SJCRH30 (cell line): ENCODE measurements at regions not wholly inside any gene's neighbourhood (a gene's known extent, or its start where the extent isn't known, plus 50 kb on each side); places are given as distances from the start of the nearest gene placed in this dataset.

Experiments used
- DNase-seq, 2 experiments: peaks; one replicate each; pipeline ENCODE4 v3.0.0-alpha.2; 2015 to 2020
- H3K27ac ChIP-seq: fragments of 250-450 bp; sonication (Bioruptor Pico); 2 replicates; pipeline ENCODE4 v1.5.1; 2020; ENCODE audit warnings: mild to moderate bottlenecking, moderate library complexity
- H3K27me3 ChIP-seq: fragments of 250-450 bp; sonication (Bioruptor Pico); 2 replicates; pipeline ENCODE4 v1.5.1; 2020; ENCODE audit warnings: mild to moderate bottlenecking, moderate library complexity
- H3K36me3 ChIP-seq: fragments of 250-450 bp; sonication (Bioruptor Pico); 2 replicates; pipeline ENCODE4 v1.5.1; 2020; ENCODE audit warnings: mild to moderate bottlenecking, moderate library complexity
- H3K4me1 ChIP-seq: fragments of 250-450 bp; sonication (Bioruptor Pico); 2 replicates; pipeline ENCODE4 v1.5.1; 2020; ENCODE audit warnings: mild to moderate bottlenecking, moderate library complexity
- H3K4me3 ChIP-seq: fragments of 250-450 bp; sonication (Bioruptor Pico); 2 replicates; pipeline ENCODE4 v1.5.1; 2020; ENCODE audit warnings: mild to moderate bottlenecking, moderate library complexity
- H3K9me3 ChIP-seq: fragments of 250-450 bp; sonication (Bioruptor Pico); replicated peaks from 2 replicates; pipeline ENCODE4 v1.5.1; 2020; ENCODE audit warnings: mild to moderate bottlenecking, moderate library complexity

DNA sequence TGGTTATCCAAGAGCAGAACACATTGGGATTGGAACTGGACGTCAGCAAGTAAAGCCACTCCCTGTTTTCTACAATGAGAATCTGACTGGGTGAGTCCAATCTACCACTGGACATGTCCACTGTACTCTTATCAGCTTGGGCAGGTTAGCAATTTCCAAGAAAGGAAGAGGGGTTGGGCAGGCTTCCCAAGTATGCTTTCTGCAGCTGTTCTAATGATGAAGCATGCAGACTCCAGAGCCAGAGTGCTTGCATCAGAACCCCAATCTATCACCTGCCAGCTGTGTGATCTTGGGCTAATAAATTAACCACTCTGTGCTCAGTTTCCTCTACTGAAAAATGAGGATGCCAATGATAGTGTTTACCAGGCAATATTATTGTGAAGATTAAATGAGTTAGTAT, 92.0 kb downstream of the EMP1 start:
- Histone ChIP-seq H3K36me3 (no peaks in the 10 kb centered on the region), H3K9me3 (no peaks in the 10 kb centered on the region), H3K4me3 (no peak overlapping the region; the same call in 1 of the 2 replicates), H3K27ac (peak overlapping the region; percentile 35), H3K27me3 (no peaks in the 10 kb centered on the region), H3K4me1 (peaks cover 21% of the 10 kb centered on the region)
- DNase-seq, result peak; percentile 33 to 60

DNA sequence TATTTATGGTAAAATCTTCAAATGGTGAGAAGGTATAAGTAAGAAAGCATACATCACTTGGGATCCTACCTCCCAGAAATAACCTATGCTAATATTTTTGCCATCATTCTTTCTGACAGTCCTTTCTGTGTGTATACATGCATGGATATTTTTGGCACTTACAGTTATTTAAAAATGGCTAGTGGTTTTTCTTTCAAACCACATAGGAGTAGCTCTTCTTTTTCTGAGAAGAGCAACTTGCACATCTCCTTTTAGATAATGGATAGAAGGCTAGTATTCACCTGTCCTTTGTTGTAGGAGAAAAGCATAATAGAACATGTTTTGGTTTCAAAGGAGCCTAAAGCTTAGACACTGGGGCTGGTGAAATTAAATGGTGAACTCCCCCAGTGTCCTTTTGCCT, 87.3 kb downstream of the EMP1 start:
- Histone ChIP-seq H3K36me3 (no peaks in the 10 kb centered on the region), H3K9me3 (no peaks in the 10 kb centered on the region), H3K27me3 (no peaks in the 10 kb centered on the region), H3K4me3 (no peak overlapping the region), H3K27ac (no peak overlapping the region), H3K4me1 (peaks cover 9% of the 10 kb centered on the region)
- DNase-seq, result no peak

DNA sequence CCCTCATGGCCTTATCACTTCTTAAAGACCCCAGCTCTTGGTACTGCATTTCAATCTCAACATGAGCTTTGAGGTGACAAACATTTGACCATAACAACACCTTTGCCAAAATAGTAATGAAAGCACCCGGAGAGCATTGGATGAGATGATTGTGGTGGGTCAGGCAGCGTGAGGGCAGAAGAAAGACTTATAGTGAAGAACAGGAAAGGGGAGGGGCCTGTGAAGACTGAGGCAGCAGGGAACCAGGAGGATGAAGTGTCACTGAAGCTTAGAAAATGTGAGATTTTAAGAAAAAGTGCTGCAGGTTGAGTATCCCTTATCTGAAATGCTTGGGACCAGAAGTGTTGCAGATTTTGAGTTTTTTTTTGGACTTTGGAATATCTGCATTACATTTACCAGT, 86.3 kb downstream of the EMP1 start:
- Histone ChIP-seq H3K9me3 (no peaks in the 10 kb centered on the region), H3K36me3 (no peaks in the 10 kb centered on the region), H3K27me3 (no peaks in the 10 kb centered on the region), H3K4me3 (no peak overlapping the region), H3K27ac (no peak overlapping the region), H3K4me1 (no peaks in the 10 kb centered on the region)
- no peak for DNase-seq

DNA sequence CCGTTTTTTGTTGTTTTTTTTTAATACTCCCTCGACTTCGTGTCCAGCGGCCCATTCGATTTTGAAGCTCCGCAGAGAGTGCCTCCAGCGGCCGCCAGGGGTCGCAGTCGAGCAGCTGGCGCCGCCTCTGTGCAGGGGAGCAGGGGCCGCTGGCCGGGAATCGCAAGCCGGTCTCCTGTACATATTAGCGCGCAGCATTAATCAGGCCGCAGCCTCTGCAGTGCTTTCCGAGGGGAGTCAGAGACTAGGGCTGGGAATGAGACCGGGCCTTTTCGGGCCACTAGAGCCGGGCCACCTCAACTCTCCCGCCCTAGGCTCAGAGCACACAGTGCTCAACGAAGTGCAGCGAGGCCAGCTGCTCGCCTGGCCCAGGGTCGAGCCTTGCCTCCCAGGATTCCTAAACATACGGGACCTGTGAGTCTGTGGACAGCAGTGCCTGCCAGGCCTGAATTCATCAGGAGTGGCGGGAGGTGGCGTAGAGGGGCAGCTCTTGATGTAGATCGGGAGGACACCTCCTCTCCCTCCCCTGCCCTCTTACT, 81.8 kb downstream of the EMP1 start:
- DNase-seq, result peak; percentile 79 to 87
- Histone ChIP-seq H3K36me3 (no peaks in the 10 kb centered on the region), H3K27ac (peak overlapping the region; percentile 47), H3K4me1 (peaks cover 6% of the 10 kb centered on the region; the same call in 1 of the 2 replicates), H3K27me3 (no peaks in the 10 kb centered on the region), H3K9me3 (no peaks in the 10 kb centered on the region), H3K4me3 (peak overlapping the region; percentile 47)

DNA sequence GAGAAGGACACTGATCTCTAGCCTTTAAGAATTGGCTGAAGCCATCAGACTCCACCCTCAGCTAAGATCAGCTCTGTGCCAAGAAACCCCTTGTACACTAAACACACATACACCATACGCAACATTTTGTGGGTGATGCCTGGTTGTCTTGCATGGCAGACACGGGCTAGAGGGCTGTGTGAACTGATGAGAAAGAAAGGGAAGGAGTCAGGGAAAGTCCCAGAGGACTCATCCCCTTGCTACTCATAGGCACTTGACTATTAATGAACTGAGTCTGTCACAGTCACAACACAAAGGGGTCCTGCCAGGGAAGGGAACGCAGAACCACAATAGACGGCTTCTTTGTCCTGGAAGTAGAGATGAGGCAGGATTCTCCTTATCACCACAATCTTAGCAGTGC, 80.8 kb downstream of the EMP1 start:
- no peak for DNase-seq
- no peaks in the 10 kb centered on the region for H3K27me3 ChIP-seq
- H3K9me3 ChIP-seq, result no peaks in the 10 kb centered on the region
- H3K36me3 ChIP-seq, result no peaks in the 10 kb centered on the region
- no peak overlapping the region for H3K4me3 ChIP-seq
- H3K27ac ChIP-seq, result no peak overlapping the region
- peaks cover 6% of the 10 kb centered on the region; the same call in 1 of the 2 replicates for H3K4me1 ChIP-seq

GRCh38 chr12:13275241-13276085, 78.9 kb downstream of the EMP1 start:
- peak in 1 of 2 experiments; percentile 46 for DNase-seq
- Histone ChIP-seq H3K27ac (no peak overlapping the region), H3K36me3 (no peaks in the 10 kb centered on the region), H3K27me3 (no peaks in the 10 kb centered on the region), H3K4me3 (no peak overlapping the region), H3K4me1 (peaks cover 6% of the 10 kb centered on the region; the same call in 1 of the 2 replicates), H3K9me3 (no peaks in the 10 kb centered on the region)

- no peaks in the 10 kb centered on the region for H3K9me3 ChIP-seq
- no peak overlapping the region for H3K27ac ChIP-seq
- no peaks in the 10 kb centered on the region for H3K27me3 ChIP-seq
- H3K4me3 ChIP-seq, result no peak overlapping the region
- DNase-seq, result no peak
- peaks cover 6% of the 10 kb centered on the region; the same call in 1 of the 2 replicates for H3K4me1 ChIP-seq
- no peaks in the 10 kb centered on the region for H3K36me3 ChIP-seq
Measured at GRCh38 chr12:13273850-13274249, 77.3 kb downstream of the EMP1 start.

- Histone ChIP-seq H3K9me3 (no peaks in the 10 kb centered on the region), H3K27ac (no peak overlapping the region), H3K4me1 (peaks cover 6% of the 10 kb centered on the region; the same call in 1 of the 2 replicates), H3K27me3 (no peaks in the 10 kb centered on the region), H3K4me3 (no peak overlapping the region), H3K36me3 (no peaks in the 10 kb centered on the region)
- DNase-seq, result no peak
Measured at GRCh38 chr12:13273097-13273496, 76.6 kb downstream of the EMP1 start.

DNA sequence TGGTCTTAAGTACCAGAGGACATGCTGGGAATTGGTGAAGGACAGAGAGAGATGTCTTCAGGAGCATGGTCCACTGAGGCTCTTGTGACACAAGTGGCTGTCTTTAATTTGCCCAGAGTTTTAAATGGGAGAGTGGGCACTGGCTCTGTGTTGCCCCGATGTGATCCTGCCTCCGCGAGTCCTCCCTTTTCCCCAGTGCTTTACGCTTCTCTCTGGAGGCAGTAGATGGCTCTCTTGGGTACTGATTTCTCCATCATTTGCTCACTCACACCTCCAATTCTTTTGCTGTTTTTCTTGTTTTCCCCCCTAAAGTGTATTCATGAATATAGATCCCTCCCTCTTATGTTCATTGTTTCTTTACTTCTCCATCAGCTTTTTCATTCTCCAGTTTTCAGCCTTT, 74.3 kb downstream of the EMP1 start:
- Histone ChIP-seq H3K4me3 (no peak overlapping the region), H3K9me3 (no peaks in the 10 kb centered on the region), H3K36me3 (no peaks in the 10 kb centered on the region), H3K27me3 (no peaks in the 10 kb centered on the region), H3K27ac (no peak overlapping the region), H3K4me1 (peaks cover 5% of the 10 kb centered on the region; the same call in 1 of the 2 replicates)
- DNase-seq, result no peak
